Fibroblast of lung (primary cell): ENCODE measurements at regions not wholly inside any gene's neighbourhood (a gene's known extent, or its start where the extent isn't known, plus 50 kb on each side); places are given as distances from the start of the nearest gene placed in this dataset.

Experiments used
- EZH2 ChIP-seq: IDR thresholded peaks from 2 replicates; pipeline ENCODE4 v1.5.1; 2012; ENCODE audit warnings: low read length, control low read depth, mild to moderate bottlenecking; ENCODE audit errors: missing control alignments
- TF ChIP-seq, protein P1 (sequence below), 2 donors: IDR thresholded peaks in 1 of 2; conservative IDR thresholded peaks in 1 of 2; 1 replicate in 1 of 2; 2 replicates in 1 of 2; pipeline ENCODE4 v1.5.1; 2011 to 2012; ENCODE audit warnings: low read length in 2 of 2, control low read depth in 1 of 2, inconsistent platforms in 1 of 2, low read depth in 1 of 2, mild to moderate bottlenecking in 1 of 2

DNA sequence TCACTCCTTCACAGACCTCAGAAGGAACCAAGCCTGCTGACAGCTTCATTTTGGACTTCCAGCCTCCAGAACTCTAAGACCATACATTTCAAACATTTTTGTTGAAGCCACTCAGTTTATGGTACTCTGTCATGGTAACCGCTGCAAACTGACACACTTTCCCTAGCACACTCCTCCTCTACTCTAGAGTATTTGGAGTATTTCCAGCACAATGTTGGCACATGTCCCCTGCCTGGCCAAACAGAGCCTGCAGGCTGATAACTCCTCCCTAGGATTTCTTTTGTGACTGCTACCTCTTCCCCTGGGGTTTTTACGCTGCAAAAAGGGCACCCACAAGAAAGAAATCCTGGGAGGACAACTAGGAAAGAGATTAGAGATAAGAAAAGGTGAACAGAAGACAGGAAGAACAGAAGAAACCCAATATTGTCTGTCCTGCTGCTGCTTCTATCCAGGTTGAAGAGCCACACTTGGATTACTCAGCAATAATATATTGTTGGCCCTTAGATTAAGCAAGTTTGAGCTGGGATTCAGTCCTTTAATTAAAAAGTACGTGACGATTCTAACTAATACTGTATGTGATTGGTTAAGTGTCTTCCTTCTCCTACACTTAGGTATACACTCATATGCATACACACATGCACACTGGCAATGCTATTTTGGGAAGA lies 844.1 kb downstream of the LTN1 start:
- TF ChIP-seq, protein P1, sequence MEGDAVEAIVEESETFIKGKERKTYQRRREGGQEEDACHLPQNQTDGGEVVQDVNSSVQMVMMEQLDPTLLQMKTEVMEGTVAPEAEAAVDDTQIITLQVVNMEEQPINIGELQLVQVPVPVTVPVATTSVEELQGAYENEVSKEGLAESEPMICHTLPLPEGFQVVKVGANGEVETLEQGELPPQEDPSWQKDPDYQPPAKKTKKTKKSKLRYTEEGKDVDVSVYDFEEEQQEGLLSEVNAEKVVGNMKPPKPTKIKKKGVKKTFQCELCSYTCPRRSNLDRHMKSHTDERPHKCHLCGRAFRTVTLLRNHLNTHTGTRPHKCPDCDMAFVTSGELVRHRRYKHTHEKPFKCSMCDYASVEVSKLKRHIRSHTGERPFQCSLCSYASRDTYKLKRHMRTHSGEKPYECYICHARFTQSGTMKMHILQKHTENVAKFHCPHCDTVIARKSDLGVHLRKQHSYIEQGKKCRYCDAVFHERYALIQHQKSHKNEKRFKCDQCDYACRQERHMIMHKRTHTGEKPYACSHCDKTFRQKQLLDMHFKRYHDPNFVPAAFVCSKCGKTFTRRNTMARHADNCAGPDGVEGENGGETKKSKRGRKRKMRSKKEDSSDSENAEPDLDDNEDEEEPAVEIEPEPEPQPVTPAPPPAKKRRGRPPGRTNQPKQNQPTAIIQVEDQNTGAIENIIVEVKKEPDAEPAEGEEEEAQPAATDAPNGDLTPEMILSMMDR (conservative IDR thresholded peaks at IDR 0.05 in 1 of 2, IDR thresholded peaks at IDR 0.05 in 1 of 2; ENCODE audit: low read depth in 1 of 2, low read length in 2 of 2): no peak
- no peak for TF ChIP-seq EZH2
